DOHH2 (cell line): ENCODE measurements at regions not wholly inside any gene's neighbourhood (a gene's known extent, or its start where the extent isn't known, plus 50 kb on each side); places are given as distances from the start of the nearest gene placed in this dataset.

Experiments
- H3F3A ChIP-seq: fragments of 200-600 bp; sonication (generic), shearing (Covaris generic); 2 replicates; pipeline ENCODE4 v1.6.0; 2016; ENCODE audit warnings: antibody characterized with exemption, mild to moderate bottlenecking; ENCODE audit not compliant: control insufficient read depth, insufficient read depth
- H3K27ac ChIP-seq: fragments of 200-600 bp; sonication (generic); 2 replicates; pipeline ENCODE4 v1.5.1; 2014; ENCODE audit warnings: low read depth, mild to moderate bottlenecking, low read length, moderate library complexity
- H3K27me3 ChIP-seq: fragments of 200-600 bp; sonication (generic); 2 replicates; pipeline ENCODE4 v1.6.1; 2014; ENCODE audit warnings: mild to moderate bottlenecking, low read length, mixed read lengths; ENCODE audit not compliant: control insufficient read depth
- H3K36me3 ChIP-seq: fragments of 200-600 bp; sonication (generic); 2 replicates; pipeline ENCODE4 v1.6.1; 2014; ENCODE audit warnings: mild to moderate bottlenecking, low read length, moderate library complexity, mixed read lengths; ENCODE audit not compliant: control insufficient read depth
- H3K4me1 ChIP-seq: fragments of 200-600 bp; sonication (generic); 2 replicates; pipeline ENCODE4 v1.6.1; 2014; ENCODE audit warnings: mild to moderate bottlenecking, low read length, mixed read lengths; ENCODE audit not compliant: control insufficient read depth
- H3K4me2 ChIP-seq: fragments of 200-600 bp; sonication (generic); 2 replicates; pipeline ENCODE4 v1.6.0; 2014; ENCODE audit warnings: mild to moderate bottlenecking, low read length, moderate library complexity
- H3K4me3 ChIP-seq: fragments of 200-600 bp; sonication (generic); 2 replicates; pipeline ENCODE4 v1.5.1; 2014; ENCODE audit warnings: mild to moderate bottlenecking, low read length, mixed read lengths
- H3K79me2 ChIP-seq: fragments of 200-600 bp; sonication (generic); 2 replicates; pipeline ENCODE4 v1.6.1; 2014; ENCODE audit warnings: mild to moderate bottlenecking, low read length, mixed read lengths; ENCODE audit not compliant: control insufficient read depth
- H3K9me2 ChIP-seq: fragments of 200-600 bp; sonication (generic); replicated peaks from 2 replicates; pipeline ENCODE4 v1.6.1; 2014; ENCODE audit warnings: mild to moderate bottlenecking, low read length, mixed read lengths; ENCODE audit not compliant: control insufficient read depth
- H3K9me3 ChIP-seq: fragments of 200-600 bp; sonication (generic); 2 replicates; pipeline ENCODE4 v1.6.1; 2014; ENCODE audit warnings: antibody characterized with exemption, low read length, mixed read lengths; ENCODE audit not compliant: control insufficient read depth, insufficient read depth
- H4K20me1 ChIP-seq: fragments of 200-600 bp; sonication (generic); 2 replicates; pipeline ENCODE4 v1.6.0; 2014; ENCODE audit warnings: low read depth, mild to moderate bottlenecking, antibody characterized with exemption, low read length, moderate library complexity; ENCODE audit not compliant: control insufficient read depth, insufficient read depth
- EZH2phosphoT487 ChIP-seq: fragments of 200-600 bp; sonication (generic); IDR thresholded peaks from 2 replicates; pipeline ENCODE4 v1.6.1; 2017; ENCODE audit warnings: borderline replicate concordance, mild to moderate bottlenecking, antibody characterized with exemption, low read length, moderate library complexity, mixed read lengths
- TF ChIP-seq, protein P1 (sequence below): fragments of 200-600 bp; sonication (generic); IDR thresholded peaks from one replicate; pipeline ENCODE4 v1.5.1; 2014; ENCODE audit warnings: antibody characterized with exemption, mild to moderate bottlenecking, low read depth, low read length; ENCODE audit not compliant: poor library complexity, severe bottlenecking

- Histone ChIP-seq H3K36me3 (peaks cover 4% of the 10 kb centered on the region; the same call in 1 of the 2 replicates), H3K9me2 (no peaks in the 10 kb centered on the region), H3K4me2 (peak overlapping the region; percentile 91), H3K79me2 (no peaks in the 10 kb centered on the region), H4K20me1 (no peaks in the 10 kb centered on the region), H3F3A (peaks cover 15% of the 10 kb centered on the region), H3K27ac (peak overlapping the region; percentile 95), H3K4me3 (peak overlapping the region; percentile 69), H3K4me1 (peaks cover 78% of the 10 kb centered on the region), H3K27me3 (no peaks in the 10 kb centered on the region), H3K9me3 (peaks cover 11% of the 10 kb centered on the region; the same call in 1 of the 2 replicates)
- TF ChIP-seq, protein P1, sequence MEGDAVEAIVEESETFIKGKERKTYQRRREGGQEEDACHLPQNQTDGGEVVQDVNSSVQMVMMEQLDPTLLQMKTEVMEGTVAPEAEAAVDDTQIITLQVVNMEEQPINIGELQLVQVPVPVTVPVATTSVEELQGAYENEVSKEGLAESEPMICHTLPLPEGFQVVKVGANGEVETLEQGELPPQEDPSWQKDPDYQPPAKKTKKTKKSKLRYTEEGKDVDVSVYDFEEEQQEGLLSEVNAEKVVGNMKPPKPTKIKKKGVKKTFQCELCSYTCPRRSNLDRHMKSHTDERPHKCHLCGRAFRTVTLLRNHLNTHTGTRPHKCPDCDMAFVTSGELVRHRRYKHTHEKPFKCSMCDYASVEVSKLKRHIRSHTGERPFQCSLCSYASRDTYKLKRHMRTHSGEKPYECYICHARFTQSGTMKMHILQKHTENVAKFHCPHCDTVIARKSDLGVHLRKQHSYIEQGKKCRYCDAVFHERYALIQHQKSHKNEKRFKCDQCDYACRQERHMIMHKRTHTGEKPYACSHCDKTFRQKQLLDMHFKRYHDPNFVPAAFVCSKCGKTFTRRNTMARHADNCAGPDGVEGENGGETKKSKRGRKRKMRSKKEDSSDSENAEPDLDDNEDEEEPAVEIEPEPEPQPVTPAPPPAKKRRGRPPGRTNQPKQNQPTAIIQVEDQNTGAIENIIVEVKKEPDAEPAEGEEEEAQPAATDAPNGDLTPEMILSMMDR = no peak
- no peak for TF ChIP-seq EZH2phosphoT487
These were observed 318.9 kb downstream of the SNAPC1 start for GRCh38 chr14:62081012-62081612.

GRCh38 chr14:62081951-62082350 lies 319.7 kb downstream of the SNAPC1 start:
- H3K79me2 ChIP-seq = no peaks in the 10 kb centered on the region
- peaks cover 15% of the 10 kb centered on the region for H3F3A ChIP-seq
- no peaks in the 10 kb centered on the region for H4K20me1 ChIP-seq
- H3K9me3 ChIP-seq = peaks cover 11% of the 10 kb centered on the region; the same call in 1 of the 2 replicates
- H3K36me3 ChIP-seq = peaks cover 4% of the 10 kb centered on the region; the same call in 1 of the 2 replicates
- no peaks in the 10 kb centered on the region for H3K9me2 ChIP-seq
- H3K4me1 ChIP-seq = peaks cover 71% of the 10 kb centered on the region
- no peaks in the 10 kb centered on the region for H3K27me3 ChIP-seq
- H3K4me2 ChIP-seq = peak overlapping the region; percentile 91
- peak overlapping the region; percentile 95 for H3K27ac ChIP-seq
- peak overlapping the region; percentile 69 for H3K4me3 ChIP-seq
- no peak for TF ChIP-seq EZH2phosphoT487
- TF ChIP-seq, protein P1 = no peak

DNA sequence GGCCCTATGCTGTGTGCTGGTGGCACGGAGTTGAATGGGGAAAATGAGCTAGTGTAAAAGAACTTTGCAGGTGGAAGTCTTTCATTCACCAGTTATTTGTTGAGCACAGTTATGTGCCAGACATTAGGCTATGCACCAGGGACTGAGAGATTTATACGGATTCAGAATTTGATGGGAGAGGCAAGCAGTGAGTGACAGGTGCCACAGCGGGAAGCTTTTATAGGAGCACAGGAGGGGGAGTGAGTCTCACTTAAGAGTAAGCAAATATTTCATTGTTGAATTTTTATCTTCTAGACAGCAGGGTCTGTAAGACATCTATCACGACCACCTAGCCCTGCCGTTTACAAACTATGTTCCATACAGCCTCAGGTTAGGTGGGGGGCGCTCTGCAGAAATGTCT lies 320.6 kb downstream of the SNAPC1 start:
- no peaks in the 10 kb centered on the region for H3K79me2 ChIP-seq
- no peaks in the 10 kb centered on the region for H4K20me1 ChIP-seq
- TF ChIP-seq EZH2phosphoT487 = no peak
- TF ChIP-seq, protein P1 = no peak
- H3K27ac ChIP-seq = no peak overlapping the region
- H3K4me3 ChIP-seq = no peak overlapping the region
- no peaks in the 10 kb centered on the region for H3K9me2 ChIP-seq
- H3F3A ChIP-seq = peaks cover 15% of the 10 kb centered on the region
- no peaks in the 10 kb centered on the region for H3K27me3 ChIP-seq
- no peaks in the 10 kb centered on the region for H3K36me3 ChIP-seq
- peaks cover 11% of the 10 kb centered on the region; the same call in 1 of the 2 replicates for H3K9me3 ChIP-seq
- no peak overlapping the region for H3K4me2 ChIP-seq
- peaks cover 62% of the 10 kb centered on the region for H3K4me1 ChIP-seq
